ENCODE measurements at regions not wholly inside any gene's neighbourhood (a gene's known extent, or its start where the extent isn't known, plus 50 kb on each side); places are given as distances from the start of the nearest gene placed in this dataset.

DNA sequence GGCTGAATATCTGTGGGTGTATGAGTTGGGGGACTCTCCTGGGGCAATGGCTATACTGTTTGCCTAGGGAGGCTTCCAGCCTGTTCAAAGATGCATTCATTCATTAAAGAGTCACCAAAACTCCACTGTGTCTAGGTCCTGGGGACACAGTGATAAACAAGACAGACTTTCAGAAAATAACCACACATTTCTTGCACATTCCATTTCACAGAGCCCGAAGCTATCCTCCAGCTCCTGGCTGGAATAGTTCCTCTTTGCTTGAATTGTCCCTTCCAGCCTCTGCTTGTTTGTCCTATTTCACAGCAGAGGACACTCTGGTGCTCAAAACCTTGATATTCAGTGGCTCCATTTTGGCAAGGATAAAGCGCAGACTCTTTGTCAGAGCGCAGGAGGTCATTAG, 61.7 kb upstream of the ITGA11 start:
- no CpG with 5 or more reads among the region's 3 CpGs for WGBS (ENCODE audit: extremely low coverage, insufficient read length, low lambda C conversion rate)
- H3K36me3 Mint-ChIP-seq (ENCODE audit: insufficient read depth in 1 of 3, low read depth in 3 of 3): no peaks in the 10 kb centered on the region
- DNase-seq: no peak
- Histone ChIP-seq H3K18ac (ENCODE audit: insufficient read length, low read depth, low read length) (no peak overlapping the region), H2BK5ac (ENCODE audit: insufficient read length, low read length) (no peak overlapping the region), H3T11ph (ENCODE audit: low read length) (no peak overlapping the region), H3K79me1 (ENCODE audit: insufficient read depth, low read depth, low read length, poor library complexity, severe bottlenecking) (no peaks in the 10 kb centered on the region), H3K4me2 (ENCODE audit: insufficient read depth, insufficient read length, low read length) (no peak overlapping the region), H4K8ac (replicated peaks; ENCODE audit: insufficient read length, low read depth, low read length) (no peak overlapping the region), H4K5ac (ENCODE audit: insufficient read length, low read depth, low read length) (no peak overlapping the region), H3K9me3 (ENCODE audit: control insufficient read depth, low read depth, low read length) (no peaks in the 10 kb centered on the region), H3K56ac (ENCODE audit: insufficient read length, low read depth, low read length) (no peak overlapping the region), H2AFZ (ENCODE audit: low read length) (no peak overlapping the region), H3K14ac (ENCODE audit: insufficient read depth, low read length) (no peak overlapping the region), H3K79me2 (ENCODE audit: insufficient read depth, low read length) (0 out of 2 replicates have a peak, but pooled peaks cover 1% of the 10 kb centered on the region), H3K27ac (ENCODE audit: insufficient read length, low read depth, low read length) (no peak overlapping the region), H2AK5ac (ENCODE audit: insufficient read length, low read length) (no peak overlapping the region), H4K20me1 (ENCODE audit: control insufficient read depth, insufficient read depth, insufficient read length) (no peaks in the 10 kb centered on the region), H3K23me2 (ENCODE audit: insufficient read length, low read depth, low read length, poor library complexity, severe bottlenecking) (no peaks in the 10 kb centered on the region), H2BK12ac (ENCODE audit: insufficient read length, low read depth, low read length) (no peak overlapping the region), H3K9ac (ENCODE audit: extremely low read depth, insufficient read length, low read length) (no peak overlapping the region), H3K27me3 (ENCODE audit: insufficient read depth, low read length) (no peaks in the 10 kb centered on the region; the same call in 1 of the 2 replicates), H2BK15ac (ENCODE audit: low read depth, low read length) (no peak overlapping the region), H2BK120ac (ENCODE audit: low read depth, low read length, poor library complexity, severe bottlenecking) (no peak overlapping the region), H3K4me1 (ENCODE audit: insufficient read depth, low read length) (no peaks in the 10 kb centered on the region; the same call in 1 of the 2 replicates), H2BK20ac (ENCODE audit: low read depth, low read length, poor library complexity, severe bottlenecking) (no peak overlapping the region), H3K23ac (ENCODE audit: insufficient read length, low read depth, low read length) (no peak overlapping the region), H3K4ac (ENCODE audit: low read depth, low read length) (no peak overlapping the region), H4K91ac (ENCODE audit: insufficient read length, low read depth, low read length) (no peak overlapping the region)
- no peaks in the 10 kb centered on the region; a peak in 1 of 5 replicates for H3K9me3 Mint-ChIP-seq
- H3K4me3 Mint-ChIP-seq: no peak overlapping the region
- no peak overlapping the region for H3K27ac Mint-ChIP-seq
- no peak for TF ChIP-seq CTCF (conservative IDR thresholded peaks at IDR 0.05)
- H3K4me1 Mint-ChIP-seq: peaks cover 16 to 17% of the 10 kb centered on the region in 2 experiments
- peaks cover 6% of the 10 kb centered on the region; the same call in 1 of the 2 replicates for H3K27me3 Mint-ChIP-seq (ENCODE audit: low read depth)

All from H9 (cell line).